GM12892 (cell line): ENCODE measurements at regions not wholly inside any gene's neighbourhood (a gene's known extent, or its start where the extent isn't known, plus 50 kb on each side); places are given as distances from the start of the nearest gene placed in this dataset.
"Not testable (repeated sequence)": the region's sequence is repeated elsewhere in the genome, so short reads cannot be mapped to it uniquely, and the experiment has no call there.

Experiments used
- POLR2A ChIP-seq: IDR thresholded peaks from 2 replicates; pipeline ENCODE4 v1.6.1; 2011; ENCODE audit warnings: low read depth, low read length, control low read depth
- POLR2AphosphoS5 ChIP-seq: IDR thresholded peaks from 2 replicates; pipeline ENCODE4 v1.6.1; 2011; ENCODE audit warnings: low read depth, low read length, control low read depth

DNA sequence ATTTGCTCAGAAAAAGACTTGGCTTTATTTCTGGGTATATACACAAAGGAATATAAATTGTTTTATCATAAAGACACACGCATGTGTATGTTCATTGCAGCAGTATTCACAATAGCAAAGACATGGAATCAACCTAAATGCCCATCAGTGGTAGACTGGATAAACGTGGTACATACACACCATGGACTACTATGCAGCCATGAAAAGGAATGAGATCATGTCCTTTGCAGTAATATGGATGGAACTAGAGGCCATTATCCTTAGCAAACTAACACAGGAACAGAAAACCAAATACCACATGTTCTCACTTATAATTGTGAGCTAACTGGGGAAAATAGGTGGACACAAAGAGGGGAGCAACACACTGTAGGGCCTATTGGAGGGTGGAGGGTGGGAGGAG, 182.0 kb upstream of the POGK start:
- not testable (repeated sequence) for TF ChIP-seq POLR2A, POLR2AphosphoS5
